Anterior cingulate cortex (tissue), 58 donors: ENCODE measurements at regions not wholly inside any gene's neighbourhood (a gene's known extent, or its start where the extent isn't known, plus 50 kb on each side); places are given as distances from the start of the nearest gene placed in this dataset.

ENCODE experiments used
- DNase-seq, 58 donors: peaks; one replicate each; lab custom pipeline; 2025; lab: John Stamatoyannopoulos, UW

GRCh38 chr11:133586903-133587517 is 54.7 kb upstream of the OPCML start:
- no peak for DNase-seq

- no peak for DNase-seq
These were observed 50.4 kb upstream of the OPCML start for GRCh38 chr11:133582750-133583149.

GRCh38 chr11:133582326-133582725 is 50.0 kb upstream of the OPCML start:
- DNase-seq = no peak
